CD4-positive, CD25-positive, alpha-beta regulatory T cell (primary cell): ENCODE measurements at regions not wholly inside any gene's neighbourhood (a gene's known extent, or its start where the extent isn't known, plus 50 kb on each side); places are given as distances from the start of the nearest gene placed in this dataset.

Experiments
- ATAC-seq, 2 donors: fragments of 150-1000 bp; cut with Tn5 transposase; one replicate each; pipeline ENCODE4 v1.10.0; 2021; ENCODE audit warnings: low read depth in 2 of 2, moderate number of reproducible peaks in 2 of 2, moderate library complexity in 1 of 2
- DNase-seq, 3 donors: peaks; one replicate each; pipeline versions ENCODE4 v3.0.0 to v3.0.0-alpha.2; 2012 to 2022; ENCODE audit warnings: mixed read lengths in 1 of 3
- H3K27ac ChIP-seq: one replicate; pipeline ENCODE4 v1.7.0; 2013; ENCODE audit warnings: mild to moderate bottlenecking, low read length; ENCODE audit not compliant: insufficient read depth, poor library complexity, severe bottlenecking
- H3K27me3 ChIP-seq: one replicate; pipeline ENCODE4 v1.7.0; 2013; ENCODE audit warnings: low read length; ENCODE audit not compliant: control insufficient read depth, insufficient read depth
- H3K36me3 ChIP-seq: one replicate; pipeline ENCODE4 v1.7.0; 2013; ENCODE audit warnings: mild to moderate bottlenecking, low read length, moderate library complexity; ENCODE audit not compliant: control insufficient read depth, insufficient read depth
- H3K4me1 ChIP-seq: 2 replicates; pipeline ENCODE4 v1.7.0; 2013; ENCODE audit warnings: mild to moderate bottlenecking, low read length; ENCODE audit not compliant: insufficient read depth, control insufficient read depth, poor library complexity, severe bottlenecking
- H3K4me3 ChIP-seq: one replicate; pipeline ENCODE4 v1.7.0; 2013; ENCODE audit warnings: low read depth, mild to moderate bottlenecking, low read length, moderate library complexity
- H3K9me3 ChIP-seq, 2 experiments: 1 replicate in 1 of 2; 2 replicates in 1 of 2; pipeline ENCODE4 v1.7.0; 2013; ENCODE audit warnings: low read length in 2 of 2, mild to moderate bottlenecking in 1 of 2, moderate library complexity in 1 of 2; ENCODE audit not compliant: control insufficient read depth in 2 of 2
- H3K27ac Mint-ChIP-seq, 3 donors: one replicate each; pipeline ENCODE4 v1.8.0; 2020 to 2022; ENCODE audit warnings: mild to moderate bottlenecking in 3 of 3, mixed read lengths in 3 of 3, moderate library complexity in 2 of 3
- H3K27me3 Mint-ChIP-seq: one replicate; pipeline ENCODE4 v1.8.0; 2022; ENCODE audit warnings: mild to moderate bottlenecking, mixed read lengths
- H3K36me3 Mint-ChIP-seq: one replicate; pipeline ENCODE4 v1.8.0; 2020; ENCODE audit warnings: mixed read lengths
- H3K4me1 Mint-ChIP-seq, 4 donors: one replicate each; pipeline ENCODE4 v1.8.0; 2020 to 2022; ENCODE audit warnings: mixed read lengths in 4 of 4, mild to moderate bottlenecking in 1 of 4
- H3K4me3 Mint-ChIP-seq, 4 donors: one replicate each; pipeline ENCODE4 v1.8.0; 2020 to 2022; ENCODE audit warnings: mild to moderate bottlenecking in 4 of 4, mixed read lengths in 4 of 4, moderate library complexity in 3 of 4
- H3K9me3 Mint-ChIP-seq, 7 donors: one replicate each; pipeline ENCODE4 v1.8.0; 2020 to 2022; ENCODE audit warnings: mixed read lengths in 7 of 7, mild to moderate bottlenecking in 3 of 7, moderate library complexity in 2 of 7

GRCh38 chr9:108543251-108543778, 312.5 kb downstream of the ACTL7B start:
- Mint-ChIP-seq H3K27me3 (no peaks in the 10 kb centered on the region), H3K4me1 (no peaks in the 10 kb centered on the region), H3K36me3 (no peaks in the 10 kb centered on the region), H3K4me3 (no peak overlapping the region), H3K27ac (no peak overlapping the region), H3K9me3 (peaks cover 0 to 8% (median 0%) of the 10 kb centered on the region in 7 donors)
- ATAC-seq (no peak), DNase-seq (no peak)
- Histone ChIP-seq H3K27ac (no peak overlapping the region), H3K4me1 (no peaks in the 10 kb centered on the region), H3K36me3 (no peaks in the 10 kb centered on the region), H3K4me3 (no peak overlapping the region), H3K9me3 (no peaks in the 10 kb centered on the region), H3K27me3 (no peaks in the 10 kb centered on the region)

- ATAC-seq (no peak), DNase-seq (no peak)
- H3K9me3 ChIP-seq, result no peaks in the 10 kb centered on the region
- H3K4me1 ChIP-seq, result no peaks in the 10 kb centered on the region
- no peaks in the 10 kb centered on the region for H3K4me1 Mint-ChIP-seq
- H3K27ac Mint-ChIP-seq, result no peak overlapping the region
- H3K27me3 Mint-ChIP-seq, result no peaks in the 10 kb centered on the region
- no peaks in the 10 kb centered on the region for H3K27me3 ChIP-seq
- H3K4me3 ChIP-seq, result no peak overlapping the region
- H3K4me3 Mint-ChIP-seq, result no peak overlapping the region
- no peaks in the 10 kb centered on the region for H3K36me3 ChIP-seq
- no peak overlapping the region for H3K27ac ChIP-seq
- H3K9me3 Mint-ChIP-seq, result peaks cover 0 to 6% (median 2%) of the 10 kb centered on the region in 7 donors
- H3K36me3 Mint-ChIP-seq, result no peaks in the 10 kb centered on the region
Measured at GRCh38 chr9:108537756-108538155, 318.0 kb downstream of the ACTL7B start.

GRCh38 chr9:108536836-108537601, 318.8 kb downstream of the ACTL7B start:
- Mint-ChIP-seq H3K4me3 (no peak overlapping the region), H3K9me3 (peaks cover 0 to 6% (median 2%) of the 10 kb centered on the region in 7 donors), H3K4me1 (no peaks in the 10 kb centered on the region), H3K36me3 (no peaks in the 10 kb centered on the region), H3K27ac (no peak overlapping the region), H3K27me3 (no peaks in the 10 kb centered on the region)
- H3K4me1 ChIP-seq, result no peaks in the 10 kb centered on the region
- no peaks in the 10 kb centered on the region for H3K9me3 ChIP-seq
- no peak overlapping the region for H3K4me3 ChIP-seq
- ATAC-seq (no peak), DNase-seq (no peak)
- H3K36me3 ChIP-seq, result no peaks in the 10 kb centered on the region
- no peaks in the 10 kb centered on the region for H3K27me3 ChIP-seq
- H3K27ac ChIP-seq, result no peak overlapping the region

GRCh38 chr9:108535526-108535925, 320.3 kb downstream of the ACTL7B start:
- Mint-ChIP-seq H3K27me3 (no peaks in the 10 kb centered on the region), H3K4me1 (no peaks in the 10 kb centered on the region), H3K36me3 (no peaks in the 10 kb centered on the region), H3K9me3 (peaks cover 0 to 6% (median 2%) of the 10 kb centered on the region in 7 donors), H3K27ac (no peak overlapping the region), H3K4me3 (no peak overlapping the region)
- DNase-seq (peak in 1 of 3 donors; percentile 2), ATAC-seq (no peak)
- Histone ChIP-seq H3K4me1 (no peaks in the 10 kb centered on the region), H3K36me3 (no peaks in the 10 kb centered on the region), H3K9me3 (no peaks in the 10 kb centered on the region), H3K4me3 (no peak overlapping the region), H3K27ac (no peak overlapping the region), H3K27me3 (no peaks in the 10 kb centered on the region)

GRCh38 chr9:108534741-108535140, 321.0 kb downstream of the ACTL7B start:
- Mint-ChIP-seq H3K4me1 (no peaks in the 10 kb centered on the region), H3K36me3 (no peaks in the 10 kb centered on the region), H3K9me3 (peaks cover 0 to 6% (median 2%) of the 10 kb centered on the region in 7 donors), H3K4me3 (no peak overlapping the region), H3K27ac (no peak overlapping the region), H3K27me3 (no peaks in the 10 kb centered on the region)
- H3K9me3 ChIP-seq, result no peaks in the 10 kb centered on the region
- ATAC-seq (no peak), DNase-seq (no peak)
- no peak overlapping the region for H3K27ac ChIP-seq
- no peaks in the 10 kb centered on the region for H3K36me3 ChIP-seq
- H3K4me3 ChIP-seq, result no peak overlapping the region
- no peaks in the 10 kb centered on the region for H3K4me1 ChIP-seq
- no peaks in the 10 kb centered on the region for H3K27me3 ChIP-seq

GRCh38 chr9:108530141-108530540, 325.6 kb downstream of the ACTL7B start:
- Mint-ChIP-seq H3K27ac (no peak overlapping the region), H3K27me3 (no peaks in the 10 kb centered on the region), H3K9me3 (peaks cover 0 to 6% (median 2%) of the 10 kb centered on the region in 7 donors), H3K4me1 (no peaks in the 10 kb centered on the region), H3K4me3 (no peak overlapping the region), H3K36me3 (no peaks in the 10 kb centered on the region)
- DNase-seq (no peak), ATAC-seq (no peak)
- H3K4me3 ChIP-seq, result no peak overlapping the region
- no peaks in the 10 kb centered on the region for H3K4me1 ChIP-seq
- no peaks in the 10 kb centered on the region for H3K36me3 ChIP-seq
- H3K27ac ChIP-seq, result no peak overlapping the region
- no peaks in the 10 kb centered on the region for H3K27me3 ChIP-seq
- H3K9me3 ChIP-seq, result no peaks in the 10 kb centered on the region

GRCh38 chr9:108528231-108528630, 327.6 kb downstream of the ACTL7B start:
- H3K27me3 Mint-ChIP-seq, result no peaks in the 10 kb centered on the region
- Histone ChIP-seq H3K27me3 (no peaks in the 10 kb centered on the region), H3K4me1 (no peaks in the 10 kb centered on the region), H3K9me3 (no peaks in the 10 kb centered on the region), H3K36me3 (no peaks in the 10 kb centered on the region), H3K4me3 (no peak overlapping the region), H3K27ac (no peak overlapping the region)
- H3K4me3 Mint-ChIP-seq, result no peak overlapping the region
- H3K9me3 Mint-ChIP-seq, result peaks cover 0 to 4% (median 0%) of the 10 kb centered on the region in 7 donors
- H3K4me1 Mint-ChIP-seq, result no peaks in the 10 kb centered on the region
- no peak overlapping the region for H3K27ac Mint-ChIP-seq
- DNase-seq (no peak), ATAC-seq (no peak)
- no peaks in the 10 kb centered on the region for H3K36me3 Mint-ChIP-seq

GRCh38 chr9:108526518-108526917, 329.3 kb downstream of the ACTL7B start:
- Histone ChIP-seq H3K9me3 (no peaks in the 10 kb centered on the region), H3K27me3 (no peaks in the 10 kb centered on the region), H3K27ac (no peak overlapping the region), H3K4me3 (no peak overlapping the region), H3K4me1 (no peaks in the 10 kb centered on the region), H3K36me3 (no peaks in the 10 kb centered on the region)
- no peaks in the 10 kb centered on the region for H3K27me3 Mint-ChIP-seq
- H3K4me1 Mint-ChIP-seq, result no peaks in the 10 kb centered on the region
- no peak overlapping the region for H3K4me3 Mint-ChIP-seq
- no peak for ATAC-seq
- peaks cover 0 to 2% (median 0%) of the 10 kb centered on the region in 7 donors for H3K9me3 Mint-ChIP-seq
- DNase-seq, result no peak
- H3K27ac Mint-ChIP-seq, result no peak overlapping the region
- H3K36me3 Mint-ChIP-seq, result no peaks in the 10 kb centered on the region
